ENCODE measurements at regions not wholly inside any gene's neighbourhood (a gene's known extent, or its start where the extent isn't known, plus 50 kb on each side); places are given as distances from the start of the nearest gene placed in this dataset.

GRCh38 chr22:48262596-48263430, 1500.4 kb downstream of the TBC1D22A start:
- no peak overlapping the region for H3K9ac ChIP-seq (ENCODE audit: insufficient read depth, low read depth, low read length)
- no peaks in the 10 kb centered on the region for H3K79me2 ChIP-seq (ENCODE audit: insufficient read depth, low read length)
- no CpG with 5 or more reads among the region's 10 CpGs for WGBS (ENCODE audit: low lambda C conversion rate)
- POLR2A ChIA-PET: no interaction called here
- H3K27me3 ChIP-seq (ENCODE audit: control insufficient read depth in 1 of 2, insufficient read depth in 2 of 2, low read length in 2 of 2): peaks cover 2 to 36% of the 10 kb centered on the region in 2 experiments; a peak in 4 of 5 replicates
- H3K27ac ChIP-seq (ENCODE audit: extremely low read length, insufficient read depth, low read length): no peak overlapping the region
- no peak overlapping the region for H2AFZ ChIP-seq (ENCODE audit: low read length)
- CTCF ChIA-PET (ENCODE audit: low intra/inter-chr PET ratio, low total read pairs): no interaction called here
- H3K9me3 ChIP-seq (ENCODE audit: low read length): 0 out of 2 replicates have a peak, but pooled peaks cover 5% of the 10 kb centered on the region
- H3K4me1 ChIP-seq (ENCODE audit: insufficient read depth, low read length): no peaks in the 10 kb centered on the region
- in situ Hi-C loops (cut with HindIII; ENCODE audit: extremely low pct_ligation_motif_present, low pct_unique_long_range_greater_than_20kb): no loop called here
- FAIRE-seq (no peak), ATAC-seq (no peak), DNase-seq (ENCODE audit: low spot score) (no peak)
- no TSS peak for BruUV-seq (replicated peaks)
- H3K36me3 ChIP-seq (replicated peaks in 1 of 2; ENCODE audit: control insufficient read depth in 1 of 2, insufficient read depth in 2 of 2, low read length in 2 of 2): no peaks in the 10 kb centered on the region
- H4K20me1 ChIP-seq (ENCODE audit: insufficient read depth, low read length): no peaks in the 10 kb centered on the region
- TF ChIP-seq CENPX (CRISPR knock-in tag; IDR thresholded peaks at IDR 0.05) (no peak), GATA4 (IDR thresholded peaks at IDR 0.05; ENCODE audit: borderline replicate concordance, low read depth) (no peak), STAT5B (CRISPR knock-in tag; IDR thresholded peaks at IDR 0.05) (no peak), KMT2B (CRISPR knock-in tag; IDR thresholded peaks at IDR 0.05) (no peak), ZNF7 (CRISPR knock-in tag; IDR thresholded peaks at IDR 0.05) (no peak), ZNF615 (CRISPR knock-in tag; IDR thresholded peaks at IDR 0.05; ENCODE audit: borderline replicate concordance) (no peak), MXI1 (IDR thresholded peaks at IDR 0.05; ENCODE audit: borderline replicate concordance, low read depth, low read length) (no peak), ZBTB8A (CRISPR knock-in tag; IDR thresholded peaks at IDR 0.05; ENCODE audit: borderline replicate concordance, low read depth) (no peak), KLF16 (CRISPR knock-in tag; IDR thresholded peaks at IDR 0.05) (no peak), IRX3 (CRISPR knock-in tag; IDR thresholded peaks at IDR 0.05; ENCODE audit: borderline replicate concordance, low read depth) (no peak), ZBTB1 (CRISPR knock-in tag; IDR thresholded peaks at IDR 0.05; ENCODE audit: borderline replicate concordance) (no peak), ATRX (CRISPR knock-in tag; IDR thresholded peaks at IDR 0.05; ENCODE audit: borderline replicate concordance) (no peak), ARHGAP35 (CRISPR knock-in tag; IDR thresholded peaks at IDR 0.05; ENCODE audit: borderline replicate concordance) (no peak), IRF2 (CRISPR knock-in tag; IDR thresholded peaks at IDR 0.05) (no peak)
- TF ChIP-seq, protein P1, sequence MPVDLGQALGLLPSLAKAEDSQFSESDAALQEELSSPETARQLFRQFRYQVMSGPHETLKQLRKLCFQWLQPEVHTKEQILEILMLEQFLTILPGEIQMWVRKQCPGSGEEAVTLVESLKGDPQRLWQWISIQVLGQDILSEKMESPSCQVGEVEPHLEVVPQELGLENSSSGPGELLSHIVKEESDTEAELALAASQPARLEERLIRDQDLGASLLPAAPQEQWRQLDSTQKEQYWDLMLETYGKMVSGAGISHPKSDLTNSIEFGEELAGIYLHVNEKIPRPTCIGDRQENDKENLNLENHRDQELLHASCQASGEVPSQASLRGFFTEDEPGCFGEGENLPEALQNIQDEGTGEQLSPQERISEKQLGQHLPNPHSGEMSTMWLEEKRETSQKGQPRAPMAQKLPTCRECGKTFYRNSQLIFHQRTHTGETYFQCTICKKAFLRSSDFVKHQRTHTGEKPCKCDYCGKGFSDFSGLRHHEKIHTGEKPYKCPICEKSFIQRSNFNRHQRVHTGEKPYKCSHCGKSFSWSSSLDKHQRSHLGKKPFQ (CRISPR knock-in tag; IDR thresholded peaks at IDR 0.05; ENCODE audit: insufficient replicate concordance): no peak
- TF ChIP-seq, protein P2, sequence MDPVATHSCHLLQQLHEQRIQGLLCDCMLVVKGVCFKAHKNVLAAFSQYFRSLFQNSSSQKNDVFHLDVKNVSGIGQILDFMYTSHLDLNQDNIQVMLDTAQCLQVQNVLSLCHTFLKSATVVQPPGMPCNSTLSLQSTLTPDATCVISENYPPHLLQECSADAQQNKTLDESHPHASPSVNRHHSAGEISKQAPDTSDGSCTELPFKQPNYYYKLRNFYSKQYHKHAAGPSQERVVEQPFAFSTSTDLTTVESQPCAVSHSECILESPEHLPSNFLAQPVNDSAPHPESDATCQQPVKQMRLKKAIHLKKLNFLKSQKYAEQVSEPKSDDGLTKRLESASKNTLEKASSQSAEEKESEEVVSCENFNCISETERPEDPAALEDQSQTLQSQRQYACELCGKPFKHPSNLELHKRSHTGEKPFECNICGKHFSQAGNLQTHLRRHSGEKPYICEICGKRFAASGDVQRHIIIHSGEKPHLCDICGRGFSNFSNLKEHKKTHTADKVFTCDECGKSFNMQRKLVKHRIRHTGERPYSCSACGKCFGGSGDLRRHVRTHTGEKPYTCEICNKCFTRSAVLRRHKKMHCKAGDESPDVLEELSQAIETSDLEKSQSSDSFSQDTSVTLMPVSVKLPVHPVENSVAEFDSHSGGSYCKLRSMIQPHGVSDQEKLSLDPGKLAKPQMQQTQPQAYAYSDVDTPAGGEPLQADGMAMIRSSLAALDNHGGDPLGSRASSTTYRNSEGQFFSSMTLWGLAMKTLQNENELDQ (CRISPR knock-in tag; IDR thresholded peaks at IDR 0.05; ENCODE audit: borderline replicate concordance): no peak
- TF ChIP-seq, protein P3, sequence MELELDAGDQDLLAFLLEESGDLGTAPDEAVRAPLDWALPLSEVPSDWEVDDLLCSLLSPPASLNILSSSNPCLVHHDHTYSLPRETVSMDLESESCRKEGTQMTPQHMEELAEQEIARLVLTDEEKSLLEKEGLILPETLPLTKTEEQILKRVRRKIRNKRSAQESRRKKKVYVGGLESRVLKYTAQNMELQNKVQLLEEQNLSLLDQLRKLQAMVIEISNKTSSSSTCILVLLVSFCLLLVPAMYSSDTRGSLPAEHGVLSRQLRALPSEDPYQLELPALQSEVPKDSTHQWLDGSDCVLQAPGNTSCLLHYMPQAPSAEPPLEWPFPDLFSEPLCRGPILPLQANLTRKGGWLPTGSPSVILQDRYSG (CRISPR knock-in tag; IDR thresholded peaks at IDR 0.05): no peak
- intact Hi-C loops (cut with micrococcal nuclease; ENCODE audit: unreplicated experiment): no loop called here
- H3K4me2 ChIP-seq (ENCODE audit: low read depth, low read length): no peak overlapping the region
- H3K4me3 ChIP-seq (replicated peaks in 1 of 3; ENCODE audit: insufficient read depth in 1 of 3, low read depth in 2 of 3, low read length in 3 of 3): no peak overlapping the region

Measured in HepG2 (cell line).